HepG2 (cell line): ENCODE measurements at regions not wholly inside any gene's neighbourhood (a gene's known extent, or its start where the extent isn't known, plus 50 kb on each side); places are given as distances from the start of the nearest gene placed in this dataset.

Source experiments
- ATAC-seq: fragments of 200-7000 bp; cut with Tn5 transposase; 3 replicates; pipeline ENCODE4 v1.9.1; 2020; ENCODE audit warnings: mild to moderate bottlenecking, moderate library complexity
- BruUV-seq: library from RNA; stranded (reverse); fragments of 400-500 nt; replicated peaks from 2 replicates; lab custom pipeline; 2021; lab: Mats Ljungman, UMichigan
- CTCF ChIA-PET: fragments of 300-600 bp; formaldehyde crosslinking; extraction: SDS; loops from one replicate; lab custom pipeline; 2021; ENCODE audit warnings: low total read pairs, inconsistent platforms, low intra/inter-chr PET ratio; lab: Yijun Ruan, JAX
- POLR2A ChIA-PET: fragments of 350-600 bp; sonication (Branson Sonifier 250); formaldehyde crosslinking; loops from one replicate; lab custom pipeline; 2020; ENCODE audit warnings: antibody characterized with exemption, inconsistent platforms; lab: Yijun Ruan, JAX
- DNase-seq: peaks from one replicate; pipeline ENCODE4 v3.0.0-alpha.2; 2015; ENCODE audit warnings: low spot score
- FAIRE-seq: peaks from 3 replicates; lab custom pipeline; 2011; peaks lifted over from hg19 to GRCh38; lab: Jason Lieb, UNC
- H2AFZ ChIP-seq: one replicate; pipeline ENCODE4 v1.6.1; 2011; ENCODE audit warnings: low read length, inconsistent platforms
- H3K27ac ChIP-seq: fragments of 300-600 bp; 3 replicates; pipeline ENCODE4 v1.8.0; 2011; ENCODE audit warnings: mixed run types, mild to moderate bottlenecking, mixed read lengths, low read length, inconsistent platforms; ENCODE audit not compliant: insufficient read depth; ENCODE audit errors: extremely low read length
- H3K27me3 ChIP-seq, 2 experiments: fragments of 200-600 bp in 1 of 2; 2 replicates in 1 of 2; 3 replicates in 1 of 2; pipeline versions ENCODE4 v1.6.0 to v1.8.0; 2011; ENCODE audit warnings: low read length in 2 of 2, mild to moderate bottlenecking in 2 of 2, moderate library complexity in 2 of 2, inconsistent platforms in 1 of 2; ENCODE audit not compliant: insufficient read depth in 2 of 2, control insufficient read depth in 1 of 2
- H3K36me3 ChIP-seq, 2 experiments: fragments of 200-600 bp in 1 of 2; replicated peaks in 1 of 2; 2 replicates in 1 of 2; 3 replicates in 1 of 2; pipeline versions ENCODE4 v1.5.1 to v1.8.0; 2011; ENCODE audit warnings: low read length in 2 of 2, inconsistent platforms in 1 of 2; ENCODE audit not compliant: insufficient read depth in 2 of 2, control insufficient read depth in 1 of 2
- H3K4me1 ChIP-seq: 2 replicates; pipeline ENCODE4 v1.5.1; 2012; ENCODE audit warnings: low read length, inconsistent platforms; ENCODE audit not compliant: insufficient read depth
- H3K4me2 ChIP-seq: 2 replicates; pipeline ENCODE4 v1.6.0; 2011; ENCODE audit warnings: low read depth, low read length, inconsistent platforms
- H3K4me3 ChIP-seq, 3 experiments: fragments of 200-600 bp in 1 of 3; sonication (generic), shearing (Covaris generic) in 1 of 3; replicated peaks in 1 of 3; 2 replicates each; pipeline ENCODE4 v1.5.1; 2011 to 2016; ENCODE audit warnings: low read length in 3 of 3, inconsistent platforms in 2 of 3, low read depth in 2 of 3, mild to moderate bottlenecking in 2 of 3, control low read depth in 1 of 3, mixed read lengths in 1 of 3; ENCODE audit not compliant: insufficient read depth in 1 of 3
- H3K79me2 ChIP-seq: one replicate; pipeline ENCODE4 v1.6.1; 2011; ENCODE audit warnings: low read length, inconsistent platforms; ENCODE audit not compliant: insufficient read depth
- H3K9ac ChIP-seq: 2 replicates; pipeline ENCODE4 v1.6.0; 2011; ENCODE audit warnings: mild to moderate bottlenecking, low read depth, low read length, inconsistent platforms; ENCODE audit not compliant: insufficient read depth
- H3K9me3 ChIP-seq: 2 replicates; pipeline ENCODE4 v1.5.1; 2012; ENCODE audit warnings: mild to moderate bottlenecking, low read length
- H4K20me1 ChIP-seq: 2 replicates; pipeline ENCODE4 v1.6.0; 2011; ENCODE audit warnings: inconsistent platforms, mild to moderate bottlenecking, low read length, moderate library complexity; ENCODE audit not compliant: insufficient read depth
- ARID2 ChIP-seq: sonication (generic); formaldehyde crosslinking; IDR thresholded peaks from 2 replicates; pipeline ENCODE4 v1.8.1; 2022; ENCODE audit warnings: mild to moderate bottlenecking, missing genetic modification reagents, borderline replicate concordance
- BRD4 ChIP-seq: sonication (generic); formaldehyde crosslinking; IDR thresholded peaks from 2 replicates; pipeline ENCODE4 v1.4.0; 2020; ENCODE audit warnings: missing genetic modification reagents
- CAMTA2 ChIP-seq: sonication (generic); formaldehyde crosslinking; IDR thresholded peaks from 2 replicates; pipeline ENCODE4 v1.4.0; 2020; ENCODE audit warnings: mild to moderate bottlenecking, missing genetic modification reagents, borderline replicate concordance
- EED ChIP-seq: sonication (generic); formaldehyde crosslinking; IDR thresholded peaks from 2 replicates; pipeline ENCODE4 v1.5.0; 2020; ENCODE audit warnings: mild to moderate bottlenecking, missing genetic modification reagents
- GATAD1 ChIP-seq: IDR thresholded peaks from 2 replicates; pipeline ENCODE4 v1.6.1; 2016; ENCODE audit warnings: missing genetic modification reagents, missing compliant biosample characterization
- KAT7 ChIP-seq: IDR thresholded peaks from 2 replicates; pipeline ENCODE4 v1.6.1; 2018; ENCODE audit warnings: borderline replicate concordance, missing compliant biosample characterization
- NFE2 ChIP-seq: sonication (generic); formaldehyde crosslinking; IDR thresholded peaks from 2 replicates; pipeline ENCODE4 v1.4.0; 2020; ENCODE audit warnings: missing genetic modification reagents
- NFIC ChIP-seq: IDR thresholded peaks from 2 replicates; pipeline ENCODE4 v1.6.1; 2012; ENCODE audit warnings: mild to moderate bottlenecking, low read length, inconsistent platforms
- RCOR2 ChIP-seq: IDR thresholded peaks from 2 replicates; pipeline ENCODE4 v1.6.1; 2016; ENCODE audit warnings: missing biosample characterization, missing genetic modification reagents
- SKI ChIP-seq: fragments of 450-650 bp; IDR thresholded peaks from one replicate; pipeline ENCODE4 v1.6.1; 2018; ENCODE audit warnings: mild to moderate bottlenecking; ENCODE audit not compliant: partially characterized antibody
- TCF7L2 ChIP-seq: IDR thresholded peaks from 2 replicates; pipeline ENCODE4 v1.6.1; 2011; ENCODE audit warnings: mild to moderate bottlenecking, low read depth, low read length, moderate library complexity
- XBP1 ChIP-seq: sonication (generic); formaldehyde crosslinking; IDR thresholded peaks from 2 replicates; pipeline ENCODE4 v1.5.0; 2020; ENCODE audit warnings: missing genetic modification reagents
- ZBTB44 ChIP-seq: sonication (generic); formaldehyde crosslinking; IDR thresholded peaks from 2 replicates; pipeline ENCODE4 v1.4.0; 2020; ENCODE audit warnings: missing genetic modification reagents
- ZEB1 ChIP-seq: IDR thresholded peaks from 2 replicates; pipeline ENCODE4 v1.6.1; 2012; ENCODE audit warnings: mild to moderate bottlenecking, low read depth, inconsistent platforms; ENCODE audit not compliant: insufficient replicate concordance
- ZNF12 ChIP-seq: sonication (generic); formaldehyde crosslinking; IDR thresholded peaks from 2 replicates; pipeline ENCODE4 v1.5.0; 2020; ENCODE audit warnings: missing genetic modification reagents
- ZNF253 ChIP-seq: sonication (generic); formaldehyde crosslinking; IDR thresholded peaks from 2 replicates; pipeline ENCODE4 v1.8.0; 2022; ENCODE audit warnings: mild to moderate bottlenecking, missing genetic modification reagents, borderline replicate concordance
- ZNF678 ChIP-seq: sonication (generic); formaldehyde crosslinking; IDR thresholded peaks from 2 replicates; pipeline ENCODE4 v1.4.0; 2020; ENCODE audit warnings: mild to moderate bottlenecking, missing genetic modification reagents
- ZNF737 ChIP-seq: sonication (generic); formaldehyde crosslinking; IDR thresholded peaks from 2 replicates; pipeline ENCODE4 v1.5.0; 2020; ENCODE audit warnings: missing genetic modification reagents, mild to moderate bottlenecking, borderline replicate concordance
- WGBS: methylation state at CpG from one replicate; pipeline ENCODE4 v1.1.6; 2017; ENCODE audit warnings: low lambda C conversion rate; 5-methylcytosine and 5-hydroxymethylcytosine counted together
- in situ Hi-C: cut with HindIII; loops from 2 replicates; pipeline ENCODE4 v1.10.0; 2017; ENCODE audit warnings: low pct_unique_long_range_greater_than_20kb; ENCODE audit not compliant: extremely low pct_ligation_motif_present
- intact Hi-C: fragments of 100-400 bp; cut with micrococcal nuclease; formaldehyde crosslinking; loops from one replicate; pipeline ENCODE4 v1.10.0; 2022; ENCODE audit not compliant: unreplicated experiment
- TF ChIP-seq, protein P1 (sequence below), 2 experiments: fragments of 450-650 bp in 1 of 2; sonication (generic) in 1 of 2; formaldehyde crosslinking; IDR thresholded peaks; 2 replicates each; pipeline versions ENCODE4 v1.5.0 to v1.8.0; 2020 to 2022; ENCODE audit warnings: mild to moderate bottlenecking in 1 of 2, missing genetic modification reagents in 1 of 2

- TF ChIP-seq NFIC (no peak), KAT7 (no peak), RCOR2 (CRISPR knock-in tag) (no peak), ZNF678 (CRISPR knock-in tag) (no peak), TCF7L2 (no peak)
- TF ChIP-seq, protein P1, sequence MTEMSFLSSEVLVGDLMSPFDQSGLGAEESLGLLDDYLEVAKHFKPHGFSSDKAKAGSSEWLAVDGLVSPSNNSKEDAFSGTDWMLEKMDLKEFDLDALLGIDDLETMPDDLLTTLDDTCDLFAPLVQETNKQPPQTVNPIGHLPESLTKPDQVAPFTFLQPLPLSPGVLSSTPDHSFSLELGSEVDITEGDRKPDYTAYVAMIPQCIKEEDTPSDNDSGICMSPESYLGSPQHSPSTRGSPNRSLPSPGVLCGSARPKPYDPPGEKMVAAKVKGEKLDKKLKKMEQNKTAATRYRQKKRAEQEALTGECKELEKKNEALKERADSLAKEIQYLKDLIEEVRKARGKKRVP (CRISPR knock-in tag; IDR thresholded peaks at IDR 0.05), result no peak
- TF ChIP-seq, all 625 proteins: peak for 0
These were observed 815.8 kb downstream of the MAFB start (continued) for GRCh38 chr20:39873286-39873685.

DNA sequence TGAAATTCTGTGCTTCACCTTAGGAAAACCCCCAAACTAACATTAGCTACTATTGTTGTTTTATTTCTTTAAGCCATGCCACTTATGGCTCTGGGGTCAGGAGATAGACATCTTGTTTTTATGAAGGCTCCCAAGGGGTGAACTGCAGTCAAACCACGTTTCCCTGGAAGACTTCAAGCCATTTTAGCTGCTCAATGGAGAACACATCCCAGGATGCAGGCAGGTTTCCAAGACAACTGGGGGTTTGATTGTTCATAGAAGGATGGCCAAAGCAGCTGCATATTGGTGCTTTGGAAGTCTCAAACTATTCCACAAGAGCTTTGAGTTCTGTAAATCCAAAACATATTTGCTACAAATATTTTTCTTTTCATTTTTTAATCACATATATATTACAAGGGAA lies 818.0 kb downstream of the MAFB start:
- no TSS peak for BruUV-seq

More for the DNA sequence above, 818.0 kb downstream of the MAFB start:
- peaks cover 84% of the 10 kb centered on the region for H3K9me3 ChIP-seq
- TF ChIP-seq ZNF253 (CRISPR knock-in tag), result no peak
- no peak for TF ChIP-seq NFE2 (CRISPR knock-in tag)
- TF ChIP-seq SKI, result no peak
- no peak for TF ChIP-seq BRD4 (CRISPR knock-in tag)
- TF ChIP-seq ZNF12 (CRISPR knock-in tag), result no peak
- TF ChIP-seq ZEB1, result no peak
- TF ChIP-seq ZBTB44 (CRISPR knock-in tag), result no peak
- no peak for TF ChIP-seq ZNF737 (CRISPR knock-in tag)
- no peak for TF ChIP-seq GATAD1 (CRISPR knock-in tag)
- TF ChIP-seq XBP1 (CRISPR knock-in tag), result no peak
- TF ChIP-seq CAMTA2 (CRISPR knock-in tag), result no peak
- no peak for TF ChIP-seq ARID2 (CRISPR knock-in tag)
- TF ChIP-seq EED (CRISPR knock-in tag), result no peak
- TF ChIP-seq, all 625 proteins: peak for 0
- ChIA-PET POLR2A (no interaction called here), CTCF (no interaction called here)
- H4K20me1 ChIP-seq, result no peaks in the 10 kb centered on the region
- FAIRE-seq (no peak), ATAC-seq (no peak), DNase-seq (no peak)
- WGBS, result 0% methylated on average over 1 of the region's 1 CpG
- H3K4me2 ChIP-seq, result no peak overlapping the region
- no peak overlapping the region for H3K27ac ChIP-seq
- intact Hi-C loops (loop anchor here (10.0 kb wide), 1 partner anchor 606 kb away; no protein-coding TSS in a partner anchor), in situ Hi-C loops (loop anchor here (10.0 kb wide), 1 partner anchor 756 kb away; no protein-coding TSS in a partner anchor)
- H2AFZ ChIP-seq, result no peak overlapping the region
- no peak overlapping the region for H3K9ac ChIP-seq
- no peaks in the 10 kb centered on the region for H3K27me3 ChIP-seq
- no peaks in the 10 kb centered on the region for H3K36me3 ChIP-seq
- H3K79me2 ChIP-seq, result no peaks in the 10 kb centered on the region
- no peaks in the 10 kb centered on the region for H3K4me1 ChIP-seq
- no peak overlapping the region for H3K4me3 ChIP-seq
